Iris pigment epithelial cell (primary cell): ENCODE measurements at regions not wholly inside any gene's neighbourhood (a gene's known extent, or its start where the extent isn't known, plus 50 kb on each side); places are given as distances from the start of the nearest gene placed in this dataset.

Experiments used
- DNase-seq: peaks from one replicate; pipeline ENCODE4 v3.0.0-alpha.2; 2011; ENCODE audit warnings: low read depth

- DNase-seq, result no peak
Observed at GRCh38 chr12:28879379-28879778, 269.7 kb upstream of the FAR2 start.

DNA sequence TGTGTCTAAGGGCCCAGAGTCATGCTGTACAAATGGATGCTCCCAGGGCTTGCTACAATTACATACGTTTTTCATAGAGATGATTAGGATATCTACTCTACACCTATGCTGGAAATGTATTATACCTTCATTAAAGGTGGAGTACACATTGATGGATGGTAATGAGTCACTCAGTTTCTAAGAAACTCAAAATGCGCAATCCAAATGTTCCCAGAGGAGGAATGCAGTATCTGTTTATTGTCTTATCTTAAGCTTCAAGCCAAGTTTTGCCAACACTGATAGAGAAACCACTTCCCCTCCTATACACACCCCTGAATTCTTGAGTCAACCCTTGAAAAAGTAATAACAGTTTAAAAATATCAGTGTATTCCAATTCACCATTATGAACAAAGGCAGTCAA is 266.6 kb upstream of the FAR2 start:
- DNase-seq, result peak; percentile 83

GRCh38 chr12:28883406-28883997 is 265.6 kb upstream of the FAR2 start:
- DNase-seq, result peak; percentile 41

- no peak for DNase-seq
Observed at GRCh38 chr12:28884904-28885679, 264.0 kb upstream of the FAR2 start.

GRCh38 chr12:28885928-28886327 is 263.1 kb upstream of the FAR2 start:
- no peak for DNase-seq

DNA sequence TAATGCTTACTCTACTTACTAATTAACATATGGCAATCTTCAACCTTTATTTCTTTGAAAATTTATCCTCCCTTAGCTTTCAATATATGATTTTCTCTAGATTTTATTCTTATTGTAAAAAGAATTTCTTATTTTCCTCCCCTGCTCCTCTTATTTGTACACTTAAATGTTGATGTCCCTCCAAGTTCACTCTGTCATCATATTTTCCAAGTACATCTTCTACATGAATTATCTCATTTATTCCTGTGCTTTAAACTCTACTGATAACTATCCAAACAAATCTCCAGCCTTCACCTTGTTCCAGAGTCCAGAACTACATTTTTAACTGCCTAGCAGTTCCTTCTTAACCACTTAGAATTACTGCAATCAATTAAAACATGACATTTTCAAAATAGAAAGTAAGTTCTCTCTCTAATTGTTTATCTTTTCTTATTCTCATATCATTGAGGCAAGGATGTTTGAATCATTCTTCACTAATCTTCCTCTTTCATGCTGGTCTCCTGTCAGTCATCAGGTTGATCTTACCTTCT is 261.6 kb upstream of the FAR2 start:
- DNase-seq, result no peak

DNA sequence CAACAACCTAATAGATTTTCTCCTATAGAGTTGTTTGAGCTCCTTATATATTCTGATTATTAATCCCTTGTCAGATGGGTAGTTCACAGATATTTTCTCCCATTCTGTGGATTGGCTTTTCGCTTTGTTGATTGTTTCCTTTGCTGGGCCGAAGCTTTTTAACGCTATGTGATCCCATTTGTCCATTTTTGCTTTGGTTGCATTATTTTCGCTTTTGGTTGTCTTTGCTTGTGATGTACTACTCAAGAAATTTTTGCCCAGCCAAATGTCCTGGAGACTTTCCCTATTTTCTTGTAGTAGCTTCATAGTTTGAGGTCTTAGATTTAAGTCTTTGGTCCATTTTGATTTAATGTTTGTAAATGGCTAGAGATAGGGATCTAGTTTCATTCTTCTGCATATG is 258.4 kb upstream of the FAR2 start:
- no peak for DNase-seq

DNA sequence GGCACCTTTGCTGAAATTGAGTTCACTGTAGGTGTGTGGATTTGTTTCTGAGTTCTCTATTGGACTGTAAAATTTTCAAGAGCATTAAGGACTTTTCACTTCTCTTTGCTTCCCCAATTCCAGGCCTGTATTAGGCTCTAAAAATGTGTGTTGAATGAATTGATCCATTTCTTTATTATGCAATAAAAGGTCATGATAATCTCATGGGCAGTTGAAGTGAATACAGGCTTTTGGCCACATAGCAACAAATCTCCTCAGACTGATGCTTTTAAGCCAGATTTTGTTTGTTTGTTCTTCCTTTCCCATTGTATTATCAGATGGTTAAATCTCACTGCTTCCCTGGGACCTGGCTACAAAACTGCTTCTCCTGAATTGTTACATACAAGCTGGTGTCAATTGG is 258.0 kb upstream of the FAR2 start:
- no peak for DNase-seq

DNA sequence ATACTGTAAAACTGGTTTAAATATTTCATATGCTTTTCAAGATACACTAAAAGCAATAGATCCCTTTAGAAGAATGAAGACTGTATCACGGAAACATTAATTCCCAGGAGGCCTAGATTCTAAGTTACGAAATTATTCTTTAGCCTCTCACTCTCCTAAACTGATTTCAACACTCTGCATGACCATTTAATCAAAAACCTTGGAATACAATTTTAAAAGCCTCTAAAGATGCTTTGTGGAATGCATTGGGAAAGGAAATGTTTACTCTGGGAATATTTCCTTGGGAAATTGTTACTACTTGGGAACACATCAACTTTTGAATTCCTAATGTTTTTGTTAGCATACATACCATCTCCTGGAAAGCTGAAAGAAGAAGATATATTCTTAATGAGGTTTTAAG is 255.7 kb upstream of the FAR2 start:
- no peak for DNase-seq

- no peak for DNase-seq
Observed at GRCh38 chr12:28893856-28894255, 255.2 kb upstream of the FAR2 start.

- DNase-seq, result no peak
Observed at GRCh38 chr12:28896421-28896820, 252.7 kb upstream of the FAR2 start.

GRCh38 chr12:28898038-28898437 is 251.0 kb upstream of the FAR2 start:
- no peak for DNase-seq

GRCh38 chr12:28899951-28900350 is 249.1 kb upstream of the FAR2 start:
- DNase-seq, result peak; percentile 95

DNA sequence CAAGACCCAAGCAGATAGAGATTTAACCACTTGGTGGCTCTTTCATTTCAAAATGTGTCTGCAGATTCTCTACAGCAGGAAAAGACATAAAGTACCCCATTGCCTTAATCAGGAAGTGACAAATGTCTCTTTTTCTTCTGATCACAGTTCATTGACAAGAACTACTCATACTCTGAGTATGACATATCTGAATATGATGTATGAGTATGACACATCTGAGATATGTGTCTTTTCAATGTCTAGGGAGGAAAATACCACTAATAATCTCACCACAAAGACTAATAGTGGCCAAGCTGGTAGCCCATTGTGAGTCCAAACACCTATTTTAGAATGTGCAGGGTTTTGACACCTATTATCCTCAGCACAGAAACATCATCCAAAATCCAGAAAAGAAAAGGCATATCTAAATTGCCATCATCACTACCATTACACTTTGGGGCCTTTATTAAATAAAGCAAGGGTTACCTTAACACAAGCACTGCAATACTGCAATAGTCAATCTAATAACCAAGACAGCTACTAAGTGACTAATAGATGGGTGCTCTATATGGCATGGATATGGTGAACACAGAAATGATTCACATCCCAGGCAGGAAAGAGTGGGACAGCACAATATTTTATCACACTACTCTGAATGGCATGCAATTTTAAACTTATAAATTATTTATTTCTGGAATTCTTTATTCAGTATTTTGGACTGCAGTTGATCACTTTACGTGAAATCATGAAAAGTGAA is 243.7 kb upstream of the FAR2 start:
- DNase-seq, result no peak

DNA sequence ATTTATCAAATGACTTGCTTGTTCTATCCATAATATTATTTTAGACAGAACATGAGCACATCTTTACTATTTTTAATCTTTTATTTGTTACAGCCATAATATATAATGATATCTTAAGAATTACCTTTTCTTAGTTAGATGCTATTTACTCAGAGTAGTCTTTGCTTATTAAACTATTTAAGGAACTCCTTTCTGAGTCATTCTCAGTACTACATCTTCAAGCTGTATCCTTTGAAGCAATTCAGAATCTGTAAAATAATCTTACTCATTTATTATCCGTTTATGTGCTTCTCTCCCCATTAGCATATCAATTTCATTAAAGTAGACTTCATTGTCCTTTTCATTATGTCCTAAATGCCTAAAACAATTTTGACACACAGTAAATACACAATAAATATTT is 240.4 kb upstream of the FAR2 start:
- DNase-seq, result peak; percentile 24

- peak; percentile 54 for DNase-seq
Observed at GRCh38 chr12:28909291-28909690, 239.8 kb upstream of the FAR2 start.

DNA sequence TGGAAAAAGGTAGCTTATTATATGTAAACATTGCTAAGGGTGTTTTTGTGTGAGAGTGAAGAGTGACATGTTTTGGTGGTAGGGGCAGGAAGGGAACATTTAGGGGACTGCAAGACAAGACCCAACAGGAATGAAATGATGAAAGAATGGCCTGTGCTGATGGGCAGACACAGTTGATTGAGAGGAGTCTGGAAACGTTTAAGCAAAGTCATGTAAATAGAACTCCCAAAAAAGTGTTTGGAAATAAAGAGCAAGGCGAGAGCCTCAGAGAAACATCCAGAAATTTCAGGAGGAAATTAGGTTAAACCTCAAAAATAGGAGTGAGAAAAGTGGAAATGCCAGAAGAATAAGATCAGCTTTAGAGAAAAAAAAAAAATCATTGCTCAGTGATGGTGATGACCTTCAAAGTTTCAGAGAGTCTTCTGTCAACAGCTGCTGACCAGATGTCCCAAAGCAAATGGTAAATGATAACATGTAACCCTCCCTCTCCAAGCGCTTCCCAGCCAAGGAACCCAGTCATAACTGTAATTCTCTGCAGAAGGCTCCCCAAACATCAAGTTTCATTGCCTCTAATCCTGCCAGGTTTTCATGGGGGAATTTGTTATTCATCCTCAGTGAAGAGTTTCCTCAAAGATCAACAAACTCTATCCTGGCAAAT is 223.2 kb upstream of the FAR2 start:
- peak; percentile 57 for DNase-seq

- no peak for DNase-seq
Observed at GRCh38 chr12:28930704-28931103, 218.4 kb upstream of the FAR2 start.

DNA sequence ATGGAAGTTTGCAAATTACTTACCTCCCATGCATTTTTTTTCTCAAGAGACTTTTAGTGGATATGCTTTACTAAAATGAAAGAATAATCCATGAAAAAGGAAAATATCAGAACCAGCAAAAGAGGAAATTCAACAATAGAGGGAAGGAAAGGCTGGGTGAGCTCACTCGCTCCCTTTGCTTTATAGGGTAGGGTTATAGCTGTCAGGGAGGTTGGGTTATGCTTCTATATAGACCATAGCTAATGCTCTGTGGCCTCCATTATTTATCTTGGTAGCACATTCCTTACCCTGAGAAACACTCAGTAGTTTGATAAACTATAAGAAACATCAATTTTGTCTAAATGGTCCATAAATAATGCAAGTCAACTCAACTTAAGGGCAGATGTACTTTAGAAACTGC is 215.9 kb upstream of the FAR2 start:
- DNase-seq, result no peak

DNA sequence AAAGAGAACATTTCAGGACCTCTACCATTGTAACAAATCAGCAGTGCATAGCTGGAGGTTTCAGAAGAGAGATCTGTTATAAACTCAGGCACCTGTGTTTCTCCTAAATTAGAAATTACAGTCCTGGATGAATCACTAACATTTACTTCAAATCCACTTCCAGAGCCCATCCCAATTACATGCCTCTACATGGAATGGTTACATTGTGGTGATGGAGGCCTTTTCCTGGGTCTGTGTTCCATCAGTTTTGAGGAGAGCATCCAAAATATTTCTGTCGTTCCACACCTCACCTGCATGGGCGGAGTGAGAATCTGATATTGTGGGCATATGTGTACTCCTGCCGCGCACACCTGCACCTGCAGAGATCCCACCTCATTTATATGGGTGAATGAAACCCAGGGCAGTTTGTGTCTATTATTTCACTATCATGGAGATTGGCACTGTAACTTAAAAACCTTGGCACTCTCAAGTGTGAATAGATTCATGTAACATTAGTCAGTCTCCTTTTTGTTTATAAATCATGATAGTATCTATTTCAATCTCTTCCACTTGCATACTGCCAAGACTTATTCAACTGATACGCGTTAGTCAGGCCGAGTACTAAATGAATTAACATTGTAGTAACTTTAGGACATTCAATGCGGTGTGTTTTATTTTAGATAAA is 215.1 kb upstream of the FAR2 start:
- DNase-seq, result peak; percentile 69

GRCh38 chr12:28936221-28936620 is 212.9 kb upstream of the FAR2 start:
- no peak for DNase-seq

DNA sequence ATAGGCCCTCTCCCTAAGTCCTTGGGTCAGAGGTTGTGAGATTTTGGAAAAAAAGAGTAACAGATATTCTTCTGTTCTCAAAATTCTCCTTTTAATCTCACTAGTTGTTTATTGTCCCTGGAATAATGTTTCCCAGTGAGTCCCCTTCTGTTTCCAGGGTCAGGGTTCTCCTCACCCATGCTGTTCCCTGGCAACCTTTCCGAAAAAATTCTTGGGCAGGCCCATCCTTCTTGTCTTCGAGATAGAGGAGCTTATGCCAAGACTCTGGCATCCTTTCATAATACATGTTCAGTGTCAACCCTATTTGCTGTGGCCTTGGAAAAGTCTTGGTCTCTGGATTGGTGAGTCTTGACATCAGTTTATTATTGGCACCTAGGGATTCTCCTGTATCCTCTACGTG is 212.4 kb upstream of the FAR2 start:
- no peak for DNase-seq
